Spinal cord (tissue), 9 donors: ENCODE measurements at regions not wholly inside any gene's neighbourhood (a gene's known extent, or its start where the extent isn't known, plus 50 kb on each side); places are given as distances from the start of the nearest gene placed in this dataset.
A peak's percentile ranks its signal among the peaks of the same experiment; 100 is the strongest.
"Not testable (repeated sequence)": the region's sequence is repeated elsewhere in the genome, so short reads cannot be mapped to it uniquely, and the experiment has no call there.

Experiments
- DNase-seq, 6 donors: peaks; one replicate each; pipeline versions ENCODE4 v3.0.0 to v3.0.0-alpha.2; 2013 to 2015; ENCODE audit warnings: low spot score in 6 of 6, low read depth in 4 of 6
- H3K27ac ChIP-seq: one replicate; pipeline ENCODE4 v1.5.1; 2013; ENCODE audit warnings: low read depth, low read length, control low read depth
- H3K27me3 ChIP-seq: one replicate; pipeline ENCODE4 v1.6.1; 2013; ENCODE audit warnings: low read length; ENCODE audit not compliant: control insufficient read depth, insufficient read depth
- H3K36me3 ChIP-seq: one replicate; pipeline ENCODE4 v1.6.1; 2013; ENCODE audit warnings: low read length; ENCODE audit not compliant: control insufficient read depth, insufficient read depth
- H3K4me1 ChIP-seq: one replicate; pipeline ENCODE4 v1.6.1; 2013; ENCODE audit warnings: low read length; ENCODE audit not compliant: control insufficient read depth, insufficient read depth
- H3K4me3 ChIP-seq: one replicate; pipeline ENCODE4 v1.5.1; 2013; ENCODE audit warnings: low read depth, low read length, control low read depth
- H3K9me3 ChIP-seq: one replicate; pipeline ENCODE4 v1.6.1; 2013; ENCODE audit warnings: low read length; ENCODE audit not compliant: control insufficient read depth, insufficient read depth
- WGBS: methylation state at CpG from one replicate; pipeline ENCODE4 v1.1.5; 2013; ENCODE audit warnings: missing lambda C conversion rate; ENCODE audit not compliant: insufficient coverage; 5-methylcytosine and 5-hydroxymethylcytosine counted together
- donor health status: healthy.

- no peak overlapping the region for H3K27ac ChIP-seq
- no peak overlapping the region for H3K4me3 ChIP-seq
- DNase-seq = peak in 1 of 6 donors; percentile 55
- H3K9me3 ChIP-seq = no peaks in the 10 kb centered on the region
- no peaks in the 10 kb centered on the region for H3K36me3 ChIP-seq
- no peaks in the 10 kb centered on the region for H3K4me1 ChIP-seq
- no CpG with 5 or more reads among the region's 1 CpG for WGBS
- H3K27me3 ChIP-seq = no peaks in the 10 kb centered on the region
Observed at GRCh38 chr5:84885485-84886258, 501.0 kb upstream of the EDIL3 start.

- WGBS = no CpG with 5 or more reads among the region's 4 CpGs
- Histone ChIP-seq H3K9me3 (no peaks in the 10 kb centered on the region), H3K27ac (no peak overlapping the region), H3K4me1 (no peaks in the 10 kb centered on the region), H3K36me3 (no peaks in the 10 kb centered on the region), H3K27me3 (no peaks in the 10 kb centered on the region), H3K4me3 (no peak overlapping the region)
- DNase-seq = no peak
Observed at GRCh38 chr5:84881737-84882136, 497.1 kb upstream of the EDIL3 start.

- no peaks in the 10 kb centered on the region for H3K9me3 ChIP-seq
- no peaks in the 10 kb centered on the region for H3K36me3 ChIP-seq
- no peak for DNase-seq
- no peak overlapping the region for H3K27ac ChIP-seq
- no peaks in the 10 kb centered on the region for H3K4me1 ChIP-seq
- H3K4me3 ChIP-seq = no peak overlapping the region
- H3K27me3 ChIP-seq = no peaks in the 10 kb centered on the region
Observed at GRCh38 chr5:84874196-84874595, 489.5 kb upstream of the EDIL3 start.

- no peak for DNase-seq
- H3K9me3 ChIP-seq = no peaks in the 10 kb centered on the region
- H3K4me1 ChIP-seq = no peaks in the 10 kb centered on the region
- H3K27ac ChIP-seq = no peak overlapping the region
- 100% methylated on average over 1 of the region's 3 CpGs for WGBS
- no peaks in the 10 kb centered on the region for H3K36me3 ChIP-seq
- H3K4me3 ChIP-seq = no peak overlapping the region
- H3K27me3 ChIP-seq = no peaks in the 10 kb centered on the region
Observed at GRCh38 chr5:84872768-84873167, 488.1 kb upstream of the EDIL3 start.

GRCh38 chr5:84870369-84870768 is 485.7 kb upstream of the EDIL3 start:
- no CpG with 5 or more reads among the region's 1 CpG for WGBS
- H3K27me3 ChIP-seq = no peaks in the 10 kb centered on the region
- no peaks in the 10 kb centered on the region for H3K36me3 ChIP-seq
- no peak overlapping the region for H3K4me3 ChIP-seq
- H3K9me3 ChIP-seq = no peaks in the 10 kb centered on the region
- H3K4me1 ChIP-seq = no peaks in the 10 kb centered on the region
- no peak overlapping the region for H3K27ac ChIP-seq
- no peak for DNase-seq

GRCh38 chr5:84869675-84870074 is 485.0 kb upstream of the EDIL3 start:
- Histone ChIP-seq H3K27ac (no peak overlapping the region), H3K27me3 (no peaks in the 10 kb centered on the region), H3K36me3 (no peaks in the 10 kb centered on the region), H3K9me3 (no peaks in the 10 kb centered on the region), H3K4me1 (no peaks in the 10 kb centered on the region), H3K4me3 (no peak overlapping the region)
- 89% methylated on average over 6 of the region's 8 CpGs for WGBS
- no peak for DNase-seq

DNA sequence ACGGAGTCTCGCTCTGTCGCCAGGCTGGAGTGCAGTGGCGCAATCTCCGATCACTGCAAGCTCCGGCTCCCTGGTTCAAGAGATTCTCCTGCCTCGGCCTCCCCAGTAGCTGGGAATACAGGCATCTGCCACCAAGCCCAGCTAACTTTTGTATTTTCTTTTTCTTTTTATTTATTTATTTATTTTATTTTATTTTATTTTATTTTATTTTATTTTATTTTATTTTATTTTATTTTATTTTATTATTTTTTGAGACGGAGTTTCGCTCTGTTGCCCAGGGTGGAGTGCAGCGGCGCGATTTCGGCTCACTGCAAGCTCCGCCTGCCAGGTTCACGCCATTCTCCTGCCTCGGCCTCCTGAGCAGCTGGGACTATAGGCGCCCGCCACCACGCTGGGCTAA is 479.3 kb upstream of the EDIL3 start:
- H3K9me3 ChIP-seq, H3K27ac ChIP-seq, H3K4me1 ChIP-seq, H3K36me3 ChIP-seq, DNase-seq, H3K27me3 ChIP-seq, H3K4me3 ChIP-seq: not testable (repeated sequence)
- 95% methylated on average over 15 of the region's 19 CpGs for WGBS

DNA sequence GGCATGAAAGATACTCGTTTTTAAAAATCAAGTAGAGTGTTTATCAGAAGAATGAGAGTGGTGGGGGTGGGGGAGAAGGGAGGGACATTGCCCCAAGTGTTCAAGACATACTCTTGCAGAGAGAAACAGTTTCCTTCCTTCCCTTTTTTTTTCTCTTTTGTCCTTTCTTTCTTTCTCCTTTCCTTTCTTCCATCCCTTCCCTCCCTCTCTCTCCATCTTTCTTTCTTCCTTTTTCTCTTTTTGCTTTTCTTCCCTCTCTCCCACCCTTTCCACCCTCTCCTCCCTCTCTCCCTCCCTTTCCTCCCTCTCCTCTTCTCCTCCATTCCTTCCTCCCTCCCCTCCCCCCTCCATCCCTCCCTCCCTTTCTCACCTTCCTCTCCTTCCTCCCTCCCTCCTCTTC is 478.3 kb upstream of the EDIL3 start:
- Histone ChIP-seq H3K27ac (no peak overlapping the region), H3K4me3 (no peak overlapping the region), H3K4me1 (no peaks in the 10 kb centered on the region), H3K9me3 (no peaks in the 10 kb centered on the region), H3K36me3 (no peaks in the 10 kb centered on the region), H3K27me3 (no peaks in the 10 kb centered on the region)
- DNase-seq = no peak
- no CpG with 5 or more reads among the region's 1 CpG for WGBS

DNA sequence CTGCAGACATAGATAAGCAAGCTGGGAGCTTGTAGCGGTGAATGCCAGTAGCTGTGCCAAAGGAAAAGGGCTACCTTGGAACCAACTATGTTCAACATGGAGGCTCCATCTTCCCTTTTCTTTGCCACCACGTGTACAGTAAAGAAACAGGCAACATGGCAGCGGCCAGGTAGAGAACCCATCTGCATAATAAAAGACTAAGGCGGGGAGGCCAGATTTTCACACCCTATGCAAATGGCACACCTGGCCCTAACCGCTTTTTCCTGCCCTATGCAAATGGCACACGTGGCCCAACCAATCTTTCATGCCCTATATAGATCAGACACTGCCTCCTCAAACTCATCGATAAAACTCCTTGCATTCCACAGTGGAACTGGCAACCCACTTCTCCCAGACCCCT is 477.5 kb upstream of the EDIL3 start:
- Histone ChIP-seq H3K4me3 (no peak overlapping the region), H3K27ac (no peak overlapping the region), H3K36me3 (no peaks in the 10 kb centered on the region), H3K4me1 (no peaks in the 10 kb centered on the region), H3K27me3 (no peaks in the 10 kb centered on the region), H3K9me3 (no peaks in the 10 kb centered on the region)
- no peak for DNase-seq
- WGBS = 86% methylated on average over 7 of the region's 7 CpGs

GRCh38 chr5:84861306-84861705 is 476.6 kb upstream of the EDIL3 start:
- WGBS = 38% methylated on average over 1 of the region's 2 CpGs
- Histone ChIP-seq H3K9me3 (no peaks in the 10 kb centered on the region), H3K36me3 (no peaks in the 10 kb centered on the region), H3K27me3 (no peaks in the 10 kb centered on the region), H3K27ac (no peak overlapping the region), H3K4me1 (no peaks in the 10 kb centered on the region), H3K4me3 (no peak overlapping the region)
- DNase-seq = no peak
